ENCODE measurements at regions not wholly inside any gene's neighbourhood (a gene's known extent, or its start where the extent isn't known, plus 50 kb on each side); places are given as distances from the start of the nearest gene placed in this dataset.

- TF ChIP-seq CTCF (conservative IDR thresholded peaks at IDR 0.05; ENCODE audit: low read length): no peak
- DNase-seq (ENCODE audit: low read depth): no peak
Observed at GRCh38 chr4:31328932-31329331, 608.8 kb downstream of the PCDH7 start.

GRCh38 chr4:31334086-31334910 is 614.1 kb downstream of the PCDH7 start:
- no peak overlapping the region for H3K4me3 ChIP-seq (ENCODE audit: low read length)
- no peak for TF ChIP-seq CTCF (conservative IDR thresholded peaks at IDR 0.05; ENCODE audit: low read length)
- no peak for DNase-seq (ENCODE audit: low read depth)

More at GRCh38 chr4:31328932-31329331, 608.8 kb downstream of the PCDH7 start:
- no peak overlapping the region for H3K4me3 ChIP-seq (ENCODE audit: low read length)

DNA sequence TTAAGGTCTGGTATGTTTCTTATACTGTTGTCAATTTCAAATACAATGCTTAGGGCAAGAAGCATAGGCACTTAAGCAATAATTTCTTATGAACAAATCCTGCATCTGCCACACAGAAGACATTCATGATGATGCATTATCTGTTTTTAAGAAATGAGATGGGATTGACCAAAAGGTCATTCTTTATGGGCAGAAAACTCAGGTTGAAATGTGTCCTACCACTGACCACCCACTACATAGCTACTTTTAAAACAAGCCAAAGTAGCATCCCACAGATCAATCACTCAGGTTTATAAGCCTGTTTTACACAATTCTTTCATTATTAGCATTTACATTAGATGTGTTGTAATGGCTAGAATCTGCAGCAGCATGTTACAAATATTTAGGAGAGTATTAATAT is 617.8 kb downstream of the PCDH7 start:
- no peak overlapping the region for H3K4me3 ChIP-seq (ENCODE audit: low read length)
- TF ChIP-seq CTCF (conservative IDR thresholded peaks at IDR 0.05; ENCODE audit: low read length): no peak
- DNase-seq (ENCODE audit: low read depth): no peak

DNA sequence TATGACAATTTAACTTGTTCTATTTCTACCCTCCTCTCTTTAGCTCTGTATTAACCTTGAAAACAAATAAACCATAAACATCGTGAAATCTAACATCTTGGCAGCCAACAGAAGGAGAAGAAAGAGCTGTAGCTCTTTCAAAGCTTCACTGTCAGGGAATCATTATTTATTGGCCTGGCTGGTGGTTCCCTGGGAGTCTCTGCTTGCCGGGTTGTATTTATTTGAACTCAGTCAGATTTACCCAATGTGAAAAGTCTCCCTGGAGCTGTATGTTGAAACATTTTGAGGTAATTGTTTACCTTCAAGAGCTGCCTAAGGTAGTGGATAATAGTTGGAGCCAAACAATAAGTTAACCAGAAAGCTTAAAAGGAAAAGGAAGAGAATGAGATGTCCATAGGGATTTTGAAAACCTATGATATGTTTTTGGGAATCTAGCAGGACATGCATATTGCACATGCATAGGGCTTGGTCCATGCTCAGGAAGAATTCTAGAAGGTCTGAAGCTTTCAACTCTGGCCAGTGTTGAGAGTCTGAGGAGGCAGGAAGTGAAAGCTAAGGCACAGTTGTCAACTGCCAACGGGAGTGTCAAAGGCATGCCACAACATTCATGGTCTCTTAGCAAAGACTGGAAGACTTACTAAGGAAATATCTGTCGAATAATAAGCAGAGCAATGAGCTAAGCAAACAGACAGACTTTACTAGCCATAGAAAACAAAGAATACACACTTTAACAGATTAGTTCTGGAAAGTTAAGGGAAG is 621.6 kb downstream of the PCDH7 start:
- TF ChIP-seq CTCF (conservative IDR thresholded peaks at IDR 0.05; ENCODE audit: low read length): no peak
- no peak overlapping the region for H3K4me3 ChIP-seq (ENCODE audit: low read length)
- DNase-seq (ENCODE audit: low read depth): no peak

- TF ChIP-seq CTCF (conservative IDR thresholded peaks at IDR 0.05; ENCODE audit: low read length): no peak
- DNase-seq (ENCODE audit: low read depth): no peak
- H3K4me3 ChIP-seq (ENCODE audit: low read length): no peak overlapping the region
Observed at GRCh38 chr4:31343061-31343460, 622.9 kb downstream of the PCDH7 start.

DNA sequence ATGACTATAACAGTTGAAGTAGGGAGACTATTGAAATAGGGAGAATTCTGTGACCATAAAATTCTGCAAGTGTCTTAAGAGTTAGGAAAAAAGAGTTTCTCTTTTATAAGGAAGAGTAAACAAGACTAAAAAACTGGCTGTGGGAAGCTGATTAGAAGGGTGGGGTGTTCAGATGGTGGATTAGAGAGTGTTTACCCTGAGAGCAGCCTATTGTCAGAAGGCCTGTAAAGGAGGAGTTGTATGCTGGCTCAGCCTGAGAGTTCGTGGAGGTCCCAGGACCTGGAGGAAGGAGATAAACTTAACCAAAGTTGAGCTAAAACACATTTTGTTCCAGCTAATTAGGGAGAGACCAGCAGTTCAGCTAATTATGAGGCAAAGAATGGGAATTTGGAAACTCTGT is 629.7 kb downstream of the PCDH7 start:
- DNase-seq (ENCODE audit: low read depth): no peak
- no peak for TF ChIP-seq CTCF (conservative IDR thresholded peaks at IDR 0.05; ENCODE audit: low read length)
- H3K4me3 ChIP-seq (ENCODE audit: low read length): no peak overlapping the region

GRCh38 chr4:31351695-31352094 is 631.5 kb downstream of the PCDH7 start:
- no peak for TF ChIP-seq CTCF (conservative IDR thresholded peaks at IDR 0.05; ENCODE audit: low read length)
- H3K4me3 ChIP-seq (ENCODE audit: low read length): no peak overlapping the region

More at GRCh38 chr4:31351695-31352094, 631.5 kb downstream of the PCDH7 start:
- no peak for DNase-seq (ENCODE audit: low read depth)
